A549 (cell line): ENCODE measurements at regions not wholly inside any gene's neighbourhood (a gene's known extent, or its start where the extent isn't known, plus 50 kb on each side); places are given as distances from the start of the nearest gene placed in this dataset.

Experiments used
- ATAC-seq, 2 experiments: fragments of 200-7000 bp in 1 of 2; fragments of >200 bp in 1 of 2; cut with Nextera tagmentation in 1 of 2; cut with Tn5 transposase in 1 of 2; 3 replicates each; pipeline versions ENCODE4 v1.8.0 to v1.9.1; 2018 to 2020; ENCODE audit warnings: mild to moderate bottlenecking in 1 of 2, moderate library complexity in 1 of 2
- CTCF ChIA-PET: fragments of 300-600 bp; sonication (Branson Sonifier 250); formaldehyde crosslinking; extraction: SDS; loops from one replicate; lab custom pipeline; 2021; ENCODE audit warnings: antibody characterized with exemption, inconsistent platforms; lab: Yijun Ruan, JAX
- POLR2A ChIA-PET: fragments of 350-600 bp; formaldehyde crosslinking; extraction: SDS; loops from one replicate; lab custom pipeline; 2021; ENCODE audit warnings: antibody characterized with exemption, inconsistent platforms; lab: Yijun Ruan, JAX
- DNase-seq, 2 experiments: peaks; one replicate each; pipeline versions ENCODE4 v3.0.0 to v3.0.0-alpha.2; 2011 to 2016; ENCODE audit warnings: low read depth in 1 of 2, low spot score in 1 of 2
- FAIRE-seq: peaks from 2 replicates; lab custom pipeline; 2011; peaks lifted over from hg19 to GRCh38; lab: Jason Lieb, UNC
- H3K27ac ChIP-seq, 2 experiments: fragments of >200 bp; sonication (Bioruptor Twin); formaldehyde crosslinking; 3 replicates each; pipeline ENCODE4 v1.5.1; 2016 to 2017
- H3K4me1 ChIP-seq: fragments of >200 bp; sonication (Bioruptor Twin); formaldehyde crosslinking; 3 replicates; pipeline ENCODE4 v1.6.1; 2016
- H3K4me2 ChIP-seq: fragments of >200 bp; sonication (Bioruptor Twin); formaldehyde crosslinking; 3 replicates; pipeline ENCODE4 v1.6.1; 2016
- H3K4me3 ChIP-seq: fragments of >200 bp; sonication (Bioruptor Twin); formaldehyde crosslinking; 3 replicates; pipeline ENCODE4 v1.5.1; 2016
- H3K9me3 ChIP-seq: fragments of >200 bp; sonication (Bioruptor Twin); formaldehyde crosslinking; 3 replicates; pipeline ENCODE4 v1.6.1; 2016
- BHLHE40 ChIP-seq: IDR thresholded peaks from 2 replicates; pipeline ENCODE4 v1.6.1; 2012; ENCODE audit warnings: low read depth, low read length, inconsistent platforms
- CBX2 ChIP-seq: fragments of 200-600 bp; sonication (generic); IDR thresholded peaks from 2 replicates; pipeline ENCODE4 v1.6.1; 2016; ENCODE audit warnings: low read depth, mild to moderate bottlenecking, borderline replicate concordance
- CHD4 ChIP-seq: fragments of 200-600 bp; sonication (generic); IDR thresholded peaks from 2 replicates; pipeline ENCODE4 v1.6.1; 2016; ENCODE audit warnings: antibody characterized with exemption, mild to moderate bottlenecking, borderline replicate concordance
- EHF ChIP-seq: fragments of 250-450 bp; sonication (Bioruptor Pico); IDR thresholded peaks from 2 replicates; pipeline ENCODE4 v1.5.0; 2020; ENCODE audit warnings: mild to moderate bottlenecking
- HEYL ChIP-seq: fragments of 250-450 bp; sonication (Bioruptor Pico); IDR thresholded peaks from 2 replicates; pipeline ENCODE4 v1.8.0; 2021; ENCODE audit warnings: mild to moderate bottlenecking, moderate library complexity
- KDM5A ChIP-seq: fragments of 200-600 bp; sonication (generic); IDR thresholded peaks from 2 replicates; pipeline ENCODE4 v1.6.1; 2016; ENCODE audit warnings: antibody characterized with exemption, mild to moderate bottlenecking
- MAFK ChIP-seq: fragments of 450-650 bp; IDR thresholded peaks from 2 replicates; pipeline ENCODE4 v1.6.1; 2014; ENCODE audit not compliant: partially characterized antibody
- MYC ChIP-seq: IDR thresholded peaks from 2 replicates; pipeline ENCODE4 v1.6.1; 2012; ENCODE audit warnings: mild to moderate bottlenecking, inconsistent platforms, low read length, improper control_type of control experiment, borderline replicate concordance
- NPAS2 ChIP-seq: fragments of 250-450 bp; sonication (Bioruptor Pico); IDR thresholded peaks from 2 replicates; pipeline ENCODE4 v1.8.0; 2022; ENCODE audit warnings: mild to moderate bottlenecking, moderate library complexity, borderline replicate concordance
- PHF8 ChIP-seq: fragments of 200-600 bp; sonication (generic); IDR thresholded peaks from 2 replicates; pipeline ENCODE4 v1.6.1; 2016; ENCODE audit warnings: low read depth, mild to moderate bottlenecking, antibody characterized with exemption, moderate library complexity, borderline replicate concordance
- RAD21 ChIP-seq, 2 experiments: fragments of >200 bp in 1 of 2; sonication (Bioruptor Twin) in 1 of 2; formaldehyde crosslinking in 1 of 2; IDR thresholded peaks in 1 of 2; conservative IDR thresholded peaks in 1 of 2; 2 replicates in 1 of 2; 3 replicates in 1 of 2; pipeline ENCODE4 v1.6.1; 2012 to 2018; ENCODE audit warnings: inconsistent platforms in 1 of 2
- RARB ChIP-seq: fragments of 250-450 bp; sonication (Bioruptor Pico); IDR thresholded peaks from 2 replicates; pipeline ENCODE4 v1.8.0; 2021; ENCODE audit warnings: mild to moderate bottlenecking, moderate library complexity
- RFX5 ChIP-seq: fragments of 450-650 bp; IDR thresholded peaks from 2 replicates; pipeline ENCODE4 v1.7.1; 2014; ENCODE audit warnings: antibody characterized with exemption, mild to moderate bottlenecking, moderate library complexity
- RNF2 ChIP-seq: fragments of 200-600 bp; sonication (generic); IDR thresholded peaks from 2 replicates; pipeline ENCODE4 v1.6.1; 2016; ENCODE audit warnings: low read depth, mild to moderate bottlenecking, antibody characterized with exemption, moderate library complexity, borderline replicate concordance
- SMC3 ChIP-seq: fragments of >200 bp; sonication (Bioruptor Twin); formaldehyde crosslinking; IDR thresholded peaks from 3 replicates; pipeline ENCODE4 v1.6.1; 2018; ENCODE audit warnings: inconsistent platforms
- SREBF2 ChIP-seq: fragments of 450-650 bp; IDR thresholded peaks from 2 replicates; pipeline ENCODE4 v1.6.1; 2014; ENCODE audit warnings: mild to moderate bottlenecking, moderate library complexity
- TFCP2L1 ChIP-seq: fragments of 250-450 bp; sonication (Bioruptor Pico); IDR thresholded peaks from 2 replicates; pipeline ENCODE4 v1.5.0; 2021; ENCODE audit warnings: mild to moderate bottlenecking
- ZC3H11A ChIP-seq: fragments of 450-650 bp; IDR thresholded peaks from 2 replicates; pipeline ENCODE4 v1.6.1; 2014; ENCODE audit warnings: antibody characterized with exemption, mild to moderate bottlenecking
- WGBS: methylation state at CpG from one replicate; pipeline ENCODE4 v1.1.6; 2017; ENCODE audit errors: missing lambda C conversion rate; 5-methylcytosine and 5-hydroxymethylcytosine counted together
- TF ChIP-seq, protein P1 (sequence below): IDR thresholded peaks from 2 replicates; pipeline ENCODE4 v1.6.1; 2012; ENCODE audit warnings: low read depth, borderline replicate concordance
- TF ChIP-seq, protein P2 (sequence below): fragments of 150-350 bp; IDR thresholded peaks from 2 replicates; pipeline ENCODE4 v1.6.1; 2014; ENCODE audit warnings: low read depth, mild to moderate bottlenecking, low read length
- TF ChIP-seq, protein P3 (sequence below): fragments of 200-600 bp; sonication (generic); IDR thresholded peaks from 2 replicates; pipeline ENCODE4 v1.6.1; 2016; ENCODE audit warnings: antibody characterized with exemption, mild to moderate bottlenecking, moderate library complexity
- TF ChIP-seq, protein P4 (sequence below): fragments of >200 bp; sonication (Bioruptor Twin); formaldehyde crosslinking; IDR thresholded peaks from 2 replicates; pipeline ENCODE4 v1.6.1; 2016
- TF ChIP-seq, protein P5 (sequence below): IDR thresholded peaks from 2 replicates; pipeline ENCODE4 v1.6.1; 2012

DNA sequence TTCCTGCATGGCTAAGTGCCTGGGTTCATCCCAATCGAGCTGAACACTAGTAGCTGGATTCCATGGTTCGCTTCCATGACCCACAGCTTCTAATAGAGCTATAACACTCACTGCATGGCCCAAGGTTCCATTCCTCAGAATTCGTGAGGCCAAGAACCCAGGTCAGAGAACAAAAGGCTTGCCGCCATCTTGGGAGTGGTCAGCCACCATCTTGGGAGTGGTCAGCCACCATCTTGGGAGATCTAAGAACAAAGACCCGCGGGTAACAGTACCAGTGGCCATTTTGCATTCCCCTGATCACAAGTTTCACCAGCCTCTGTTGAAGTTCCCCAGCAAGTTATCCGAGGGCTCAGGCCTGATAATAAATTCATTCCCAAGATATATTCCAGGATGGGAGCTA, 179.6 kb downstream of the LMBRD1 start:
- Histone ChIP-seq H3K4me2 (no peak overlapping the region), H3K9me3 (no peaks in the 10 kb centered on the region), H3K4me1 (no peaks in the 10 kb centered on the region), H3K4me3 (no peak overlapping the region), H3K27ac (no peak overlapping the region)
- no peak for TF ChIP-seq PHF8
- no peak for TF ChIP-seq MYC
- TF ChIP-seq SREBF2: no peak
- no peak for TF ChIP-seq TFCP2L1 (CRISPR knock-in tag)
- no peak for TF ChIP-seq NPAS2 (CRISPR knock-in tag)
- TF ChIP-seq CBX2: no peak
- no peak for TF ChIP-seq RNF2
- TF ChIP-seq BHLHE40: no peak
- TF ChIP-seq HEYL: no peak
- TF ChIP-seq CHD4: no peak
- no peak for TF ChIP-seq RFX5
- ChIA-PET POLR2A (no interaction called here), CTCF (no interaction called here)
- WGBS: 42% methylated on average over 5 of the region's 7 CpGs
- DNase-seq (no peak), ATAC-seq (no peak), FAIRE-seq (no peak)

DNA sequence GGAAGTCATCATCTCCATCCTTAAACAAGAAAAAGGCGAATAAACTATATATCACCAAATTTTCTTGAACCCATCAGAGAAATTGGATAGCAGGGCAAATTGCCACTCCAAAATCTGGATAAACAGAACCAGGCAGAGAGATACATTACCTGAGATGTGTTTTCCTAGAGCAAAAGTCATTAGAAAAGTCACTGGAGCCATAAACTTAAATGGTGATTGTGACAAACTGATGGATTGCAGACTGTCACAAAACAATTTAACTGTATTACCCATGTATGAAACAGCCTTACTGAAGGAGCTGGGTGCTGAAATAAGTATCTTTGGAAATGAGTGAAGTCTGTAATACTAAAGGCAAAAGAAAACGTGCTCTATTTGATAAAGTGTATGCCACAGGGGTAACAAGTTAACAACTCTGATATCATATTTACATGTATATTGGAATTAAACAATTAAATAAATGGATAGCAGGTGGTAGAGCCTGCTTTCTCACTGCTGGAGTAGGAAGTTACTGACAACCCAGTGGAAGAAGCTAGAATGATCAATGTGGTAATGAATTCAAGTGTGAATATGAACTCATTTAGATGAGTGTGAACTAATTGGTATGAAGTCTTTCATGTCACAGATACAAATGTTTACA, 186.9 kb downstream of the LMBRD1 start:
- H3K27ac ChIP-seq: no peak overlapping the region
- TF ChIP-seq, protein P1, sequence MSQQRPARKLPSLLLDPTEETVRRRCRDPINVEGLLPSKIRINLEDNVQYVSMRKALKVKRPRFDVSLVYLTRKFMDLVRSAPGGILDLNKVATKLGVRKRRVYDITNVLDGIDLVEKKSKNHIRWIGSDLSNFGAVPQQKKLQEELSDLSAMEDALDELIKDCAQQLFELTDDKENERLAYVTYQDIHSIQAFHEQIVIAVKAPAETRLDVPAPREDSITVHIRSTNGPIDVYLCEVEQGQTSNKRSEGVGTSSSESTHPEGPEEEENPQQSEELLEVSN: no peak
- TF ChIP-seq RARB (CRISPR knock-in tag) (no peak), SMC3 (no peak), RFX5 (no peak), HEYL (no peak), RAD21 (conservative IDR thresholded peaks at IDR 0.05 in 1 of 2, IDR thresholded peaks at IDR 0.05 in 1 of 2) (no peak)
- TF ChIP-seq, protein P2, sequence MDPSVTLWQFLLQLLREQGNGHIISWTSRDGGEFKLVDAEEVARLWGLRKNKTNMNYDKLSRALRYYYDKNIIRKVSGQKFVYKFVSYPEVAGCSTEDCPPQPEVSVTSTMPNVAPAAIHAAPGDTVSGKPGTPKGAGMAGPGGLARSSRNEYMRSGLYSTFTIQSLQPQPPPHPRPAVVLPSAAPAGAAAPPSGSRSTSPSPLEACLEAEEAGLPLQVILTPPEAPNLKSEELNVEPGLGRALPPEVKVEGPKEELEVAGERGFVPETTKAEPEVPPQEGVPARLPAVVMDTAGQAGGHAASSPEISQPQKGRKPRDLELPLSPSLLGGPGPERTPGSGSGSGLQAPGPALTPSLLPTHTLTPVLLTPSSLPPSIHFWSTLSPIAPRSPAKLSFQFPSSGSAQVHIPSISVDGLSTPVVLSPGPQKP: no peak
- TF ChIP-seq, all 56 proteins: peak for 0
- no peak for FAIRE-seq
- POLR2A ChIA-PET: no interaction called here
- 7% methylated on average over 2 of the region's 2 CpGs for WGBS
- Histone ChIP-seq H3K4me3 (no peak overlapping the region), H3K4me2 (no peak overlapping the region), H3K4me1 (no peaks in the 10 kb centered on the region), H3K9me3 (no peaks in the 10 kb centered on the region)
- CTCF ChIA-PET: no interaction called here
- no peak for DNase-seq
- ATAC-seq: no peak

DNA sequence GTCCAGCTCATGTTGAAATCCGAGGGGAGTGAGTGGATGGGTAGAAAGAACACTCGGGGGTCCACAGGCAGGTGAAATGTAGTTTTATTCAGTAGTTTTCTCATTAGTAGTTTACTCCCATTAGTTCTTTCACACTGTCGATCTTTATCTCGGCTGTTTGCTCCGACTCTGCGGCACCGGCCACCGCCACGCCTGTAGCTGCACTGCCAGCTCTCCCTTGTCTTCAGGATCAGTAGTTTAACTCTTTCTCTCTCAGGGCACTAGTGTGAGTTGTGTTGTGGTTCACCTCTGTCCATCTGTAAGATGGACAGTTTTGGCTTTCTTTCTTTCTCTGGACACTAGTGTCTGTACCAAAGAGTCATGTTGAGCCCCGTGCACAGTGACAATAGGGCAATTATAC, 195.7 kb downstream of the LMBRD1 start:
- ChIA-PET POLR2A (no interaction called here), CTCF (no interaction called here)
- Histone ChIP-seq H3K4me3 (no peak overlapping the region), H3K4me2 (no peak overlapping the region), H3K27ac (no peak overlapping the region), H3K9me3 (no peaks in the 10 kb centered on the region), H3K4me1 (no peaks in the 10 kb centered on the region)
- no peak for ATAC-seq
- 54% methylated on average over 10 of the region's 10 CpGs for WGBS
- TF ChIP-seq MAFK (no peak), BHLHE40 (no peak), KDM5A (no peak)
- FAIRE-seq: no peak
- DNase-seq: no peak

DNA sequence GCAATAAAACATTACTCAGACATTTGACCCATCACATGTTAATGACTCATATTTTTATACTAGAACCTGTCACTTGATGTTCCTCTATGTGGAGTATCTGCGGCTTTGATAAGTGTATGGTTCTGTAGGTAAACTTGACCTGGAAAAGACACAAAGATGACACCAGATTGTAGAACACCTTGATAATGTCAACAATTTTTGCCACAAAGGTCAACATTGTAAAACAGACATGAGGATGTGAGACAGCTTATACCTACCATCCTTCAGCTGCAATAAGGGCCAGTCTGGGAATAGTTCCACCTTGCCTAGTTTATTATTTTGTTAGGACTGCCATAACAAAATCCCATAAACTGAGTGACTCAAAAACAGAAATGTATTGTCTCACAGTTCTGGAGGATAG, 202.4 kb downstream of the LMBRD1 start:
- H3K4me2 ChIP-seq: no peak overlapping the region
- FAIRE-seq (no peak), ATAC-seq (no peak)
- TF ChIP-seq NPAS2 (CRISPR knock-in tag) (no peak), EHF (CRISPR knock-in tag) (no peak), ZC3H11A (no peak), HEYL (no peak), RFX5 (no peak), MYC (no peak), CBX2 (no peak)
- TF ChIP-seq, protein P3, sequence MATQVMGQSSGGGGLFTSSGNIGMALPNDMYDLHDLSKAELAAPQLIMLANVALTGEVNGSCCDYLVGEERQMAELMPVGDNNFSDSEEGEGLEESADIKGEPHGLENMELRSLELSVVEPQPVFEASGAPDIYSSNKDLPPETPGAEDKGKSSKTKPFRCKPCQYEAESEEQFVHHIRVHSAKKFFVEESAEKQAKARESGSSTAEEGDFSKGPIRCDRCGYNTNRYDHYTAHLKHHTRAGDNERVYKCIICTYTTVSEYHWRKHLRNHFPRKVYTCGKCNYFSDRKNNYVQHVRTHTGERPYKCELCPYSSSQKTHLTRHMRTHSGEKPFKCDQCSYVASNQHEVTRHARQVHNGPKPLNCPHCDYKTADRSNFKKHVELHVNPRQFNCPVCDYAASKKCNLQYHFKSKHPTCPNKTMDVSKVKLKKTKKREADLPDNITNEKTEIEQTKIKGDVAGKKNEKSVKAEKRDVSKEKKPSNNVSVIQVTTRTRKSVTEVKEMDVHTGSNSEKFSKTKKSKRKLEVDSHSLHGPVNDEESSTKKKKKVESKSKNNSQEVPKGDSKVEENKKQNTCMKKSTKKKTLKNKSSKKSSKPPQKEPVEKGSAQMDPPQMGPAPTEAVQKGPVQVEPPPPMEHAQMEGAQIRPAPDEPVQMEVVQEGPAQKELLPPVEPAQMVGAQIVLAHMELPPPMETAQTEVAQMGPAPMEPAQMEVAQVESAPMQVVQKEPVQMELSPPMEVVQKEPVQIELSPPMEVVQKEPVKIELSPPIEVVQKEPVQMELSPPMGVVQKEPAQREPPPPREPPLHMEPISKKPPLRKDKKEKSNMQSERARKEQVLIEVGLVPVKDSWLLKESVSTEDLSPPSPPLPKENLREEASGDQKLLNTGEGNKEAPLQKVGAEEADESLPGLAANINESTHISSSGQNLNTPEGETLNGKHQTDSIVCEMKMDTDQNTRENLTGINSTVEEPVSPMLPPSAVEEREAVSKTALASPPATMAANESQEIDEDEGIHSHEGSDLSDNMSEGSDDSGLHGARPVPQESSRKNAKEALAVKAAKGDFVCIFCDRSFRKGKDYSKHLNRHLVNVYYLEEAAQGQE: no peak
- TF ChIP-seq, protein P4, sequence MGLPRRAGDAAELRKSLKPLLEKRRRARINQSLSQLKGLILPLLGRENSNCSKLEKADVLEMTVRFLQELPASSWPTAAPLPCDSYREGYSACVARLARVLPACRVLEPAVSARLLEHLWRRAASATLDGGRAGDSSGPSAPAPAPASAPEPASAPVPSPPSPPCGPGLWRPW: no peak
- TF ChIP-seq, protein P2: no peak
- TF ChIP-seq, protein P5, sequence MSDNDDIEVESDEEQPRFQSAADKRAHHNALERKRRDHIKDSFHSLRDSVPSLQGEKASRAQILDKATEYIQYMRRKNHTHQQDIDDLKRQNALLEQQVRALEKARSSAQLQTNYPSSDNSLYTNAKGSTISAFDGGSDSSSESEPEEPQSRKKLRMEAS: no peak
- TF ChIP-seq, all 56 proteins: peak for 0
- H3K4me1 ChIP-seq: no peaks in the 10 kb centered on the region
- WGBS: 53% methylated on average over 1 of the region's 1 CpG
- CTCF ChIA-PET: no interaction called here
- POLR2A ChIA-PET: no interaction called here
- no peaks in the 10 kb centered on the region for H3K9me3 ChIP-seq
- H3K4me3 ChIP-seq: no peak overlapping the region
- H3K27ac ChIP-seq: no peak overlapping the region
- no peak for DNase-seq
